ENCODE measurements at regions not wholly inside any gene's neighbourhood (a gene's known extent, or its start where the extent isn't known, plus 50 kb on each side); places are given as distances from the start of the nearest gene placed in this dataset.
A peak's percentile ranks its signal among the peaks of the same experiment; 100 is the strongest.

- TF ChIP-seq CTCF (IDR thresholded peaks at IDR 0.05; ENCODE audit: insufficient read depth, low read depth, low read length, missing control alignments), result no peak
These were observed 238.3 kb upstream of the TRIB2 start for GRCh38 chr2:12478151-12479064.

DNA sequence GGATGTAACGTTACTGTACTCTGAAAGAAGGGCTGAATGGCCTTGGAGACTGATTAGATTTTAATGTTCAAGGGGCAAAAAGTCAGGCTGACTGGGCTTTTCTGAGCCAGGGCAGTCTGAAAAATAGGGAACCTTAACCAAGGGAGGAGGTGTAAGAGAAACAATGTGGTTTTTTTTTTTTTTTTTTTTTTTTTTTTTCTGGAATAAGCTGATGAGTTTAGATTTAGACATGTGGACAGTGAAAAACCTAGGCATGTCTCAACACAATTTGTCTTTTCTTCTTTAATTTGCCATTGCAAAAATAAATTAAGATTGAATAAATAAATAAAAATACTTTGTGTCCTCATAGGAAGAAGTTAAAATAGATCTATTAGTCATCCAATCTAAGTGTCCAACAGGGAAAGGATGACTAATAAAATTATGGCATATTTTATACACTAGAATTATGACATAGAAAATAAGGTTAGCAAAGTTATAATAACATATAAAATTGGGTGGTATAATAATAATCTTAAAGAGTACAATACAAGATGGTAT is 237.6 kb upstream of the TRIB2 start:
- no peak overlapping the region for H3K4me3 ChIP-seq (ENCODE audit: low read length)
- DNase-seq (ENCODE audit: low read depth), result peak; percentile 4
- no peak for TF ChIP-seq CTCF (IDR thresholded peaks at IDR 0.05; ENCODE audit: insufficient read depth, low read depth, low read length, missing control alignments)

More at GRCh38 chr2:12478151-12479064, 238.3 kb upstream of the TRIB2 start:
- DNase-seq (ENCODE audit: low read depth), result no peak
- no peak overlapping the region for H3K4me3 ChIP-seq (ENCODE audit: low read length)

DNA sequence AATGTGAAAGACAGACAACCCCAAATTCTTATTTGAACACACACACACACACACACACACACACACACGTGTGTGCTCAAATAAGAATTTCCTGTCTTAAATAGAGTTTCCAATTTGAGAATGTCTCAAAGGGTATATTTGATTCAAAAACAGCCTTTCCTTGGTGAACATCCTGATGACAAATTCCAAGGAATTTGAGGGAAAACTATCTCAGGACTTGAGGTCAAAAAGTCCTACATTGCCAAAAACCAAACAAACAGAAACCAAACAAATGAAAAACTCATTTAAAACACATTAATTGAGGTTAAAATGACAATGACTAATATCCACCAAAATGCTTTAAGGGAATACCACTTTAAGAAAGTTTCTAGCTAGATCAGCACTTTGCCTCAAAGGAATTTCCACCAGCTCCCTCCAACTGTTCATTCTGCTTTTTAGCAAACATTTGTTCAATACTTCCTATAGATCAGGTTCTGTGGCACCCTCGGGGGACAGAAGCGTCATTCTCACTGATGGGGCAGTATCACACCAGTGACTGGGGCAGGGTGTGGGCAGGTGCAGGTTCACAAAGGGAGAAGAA is 232.1 kb upstream of the TRIB2 start:
- H3K4me3 ChIP-seq (ENCODE audit: low read length), result no peak overlapping the region
- TF ChIP-seq CTCF (IDR thresholded peaks at IDR 0.05; ENCODE audit: insufficient read depth, low read depth, low read length, missing control alignments), result no peak
- no peak for DNase-seq (ENCODE audit: low read depth)

- TF ChIP-seq CTCF (IDR thresholded peaks at IDR 0.05; ENCODE audit: insufficient read depth, low read depth, low read length, missing control alignments), result no peak
- no peak overlapping the region for H3K4me3 ChIP-seq (ENCODE audit: low read length)
- peak; percentile 86 for DNase-seq (ENCODE audit: low read depth)
These were observed 230.3 kb upstream of the TRIB2 start for GRCh38 chr2:12486205-12487118.

DNA sequence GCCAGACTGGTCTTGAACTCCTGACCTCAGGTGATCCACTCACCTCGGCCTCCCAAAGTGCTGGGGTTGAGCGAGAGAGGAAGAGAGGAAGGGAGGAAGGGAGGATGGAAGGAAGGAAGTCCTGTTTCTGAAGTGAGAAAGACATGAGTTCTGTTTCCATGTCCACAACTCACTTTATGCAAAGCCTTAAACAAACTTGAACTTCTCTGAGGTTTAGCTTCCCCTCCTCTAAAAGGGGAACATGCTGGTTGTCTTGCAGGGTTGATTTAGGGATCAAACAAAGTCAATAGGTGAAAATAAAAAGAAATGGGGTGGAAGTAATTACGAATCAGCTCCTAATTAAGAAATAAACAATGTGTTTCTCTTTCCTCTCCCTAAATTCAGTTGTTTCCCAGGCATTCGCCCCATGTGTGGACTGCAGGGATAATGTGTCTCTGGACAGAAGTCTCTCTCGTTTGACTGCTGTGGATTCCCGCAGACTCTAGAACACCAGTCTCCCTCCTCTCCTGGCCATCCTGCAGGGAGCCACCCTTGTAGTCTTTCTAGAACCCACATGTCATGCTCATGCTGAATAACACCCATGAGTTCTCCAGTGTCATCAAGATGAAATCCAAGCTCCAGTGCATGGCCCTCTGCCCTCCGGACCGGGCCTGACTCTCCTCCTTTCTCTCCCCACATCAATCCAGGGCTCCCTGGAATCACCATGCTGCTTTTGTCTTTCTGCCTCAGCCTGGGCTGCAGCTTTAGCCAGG is 229.3 kb upstream of the TRIB2 start:
- H3K4me3 ChIP-seq (ENCODE audit: low read length), result no peak overlapping the region
- no peak for TF ChIP-seq CTCF (IDR thresholded peaks at IDR 0.05; ENCODE audit: insufficient read depth, low read depth, low read length, missing control alignments)
- DNase-seq (ENCODE audit: low read depth), result no peak
